HG02981 (cell line): ENCODE measurements at regions not wholly inside any gene's neighbourhood (a gene's known extent, or its start where the extent isn't known, plus 50 kb on each side); places are given as distances from the start of the nearest gene placed in this dataset.

Experiments
- ATAC-seq: cut with Tn5 transposase; IDR thresholded peaks from one replicate; pipeline ENCODE4 v1.9.1; 2021; ENCODE audit warnings: mild to moderate bottlenecking, moderate library complexity; ENCODE audit not compliant: unreplicated experiment

DNA sequence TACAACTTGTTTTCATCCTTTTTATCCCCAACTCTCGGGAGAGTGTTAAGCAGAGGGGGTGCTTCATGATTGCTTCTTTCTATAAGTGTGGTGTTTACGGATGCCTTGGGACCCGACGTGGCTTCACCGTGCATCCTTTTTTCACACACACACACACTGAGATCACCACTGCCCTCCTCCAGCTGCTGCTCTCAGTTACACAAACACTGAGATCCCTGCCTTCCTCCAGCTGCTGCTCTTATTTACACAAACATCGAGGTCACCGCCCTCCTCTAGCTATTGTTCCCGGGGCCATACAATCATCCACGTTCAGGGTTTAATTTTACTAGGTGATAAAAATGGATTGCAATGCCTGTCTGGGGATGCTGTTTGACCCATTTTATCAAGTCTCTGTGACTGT is 155.4 kb upstream of the FAM9B start:
- ATAC-seq: no peak

- no peak for ATAC-seq
Measured at GRCh38 chrX:9191392-9191791, 157.5 kb upstream of the FAM9B start.

DNA sequence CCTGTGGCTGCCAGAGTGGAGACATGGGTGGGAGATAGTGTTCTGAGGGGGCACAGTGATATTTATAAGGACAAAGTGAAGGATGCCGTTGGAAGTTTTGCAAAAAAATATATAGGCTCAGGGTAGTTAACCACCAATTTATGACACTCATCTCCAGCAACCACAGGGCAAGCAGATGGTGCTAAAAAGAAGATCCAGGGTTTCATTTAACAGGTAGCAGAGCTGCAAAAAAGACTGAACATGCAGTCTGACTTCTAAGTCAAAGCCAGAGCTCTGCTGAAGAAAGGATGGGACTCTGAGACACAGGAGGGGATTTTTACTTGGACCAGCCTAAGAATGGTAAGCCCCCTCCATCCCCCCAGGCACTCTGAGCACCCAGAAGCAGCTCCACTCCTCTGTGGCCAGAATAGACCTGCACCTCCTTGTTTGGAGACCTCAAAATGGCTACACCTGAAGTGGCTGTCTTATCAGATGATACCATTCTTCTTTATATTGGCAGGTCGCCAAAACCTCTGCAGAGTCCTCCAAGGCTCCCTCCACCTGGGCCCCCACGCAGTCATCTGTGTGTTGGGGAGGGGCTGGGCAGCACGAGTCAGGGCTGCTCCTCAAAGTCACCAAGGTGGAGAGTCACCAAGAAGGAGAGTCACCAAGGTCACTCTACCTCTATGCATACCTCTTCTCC is 161.4 kb upstream of the FAM9B start:
- no peak for ATAC-seq

- ATAC-seq: no peak
Measured at GRCh38 chrX:9196961-9197640, 163.2 kb upstream of the FAM9B start.

DNA sequence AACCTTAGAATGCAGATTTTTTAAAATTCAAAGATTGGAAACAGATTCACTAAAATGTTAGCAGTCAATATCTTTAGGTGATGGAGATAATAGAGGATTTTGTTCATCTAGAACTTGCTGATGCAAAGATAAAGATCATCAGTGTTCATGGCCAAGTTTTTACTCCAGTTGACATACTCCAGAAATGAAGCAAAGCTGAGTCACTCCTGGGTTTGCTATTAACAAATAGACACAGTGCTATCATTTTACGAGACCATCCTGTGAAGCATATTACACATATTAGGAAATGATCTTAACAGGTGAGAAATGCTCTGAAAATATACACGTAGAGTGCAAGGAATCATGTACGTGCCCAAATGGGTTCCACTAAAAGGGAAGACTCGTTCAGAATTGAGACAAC is 170.6 kb upstream of the FAM9B start:
- ATAC-seq: no peak

GRCh38 chrX:9205599-9206223 is 171.8 kb upstream of the FAM9B start:
- no peak for ATAC-seq

DNA sequence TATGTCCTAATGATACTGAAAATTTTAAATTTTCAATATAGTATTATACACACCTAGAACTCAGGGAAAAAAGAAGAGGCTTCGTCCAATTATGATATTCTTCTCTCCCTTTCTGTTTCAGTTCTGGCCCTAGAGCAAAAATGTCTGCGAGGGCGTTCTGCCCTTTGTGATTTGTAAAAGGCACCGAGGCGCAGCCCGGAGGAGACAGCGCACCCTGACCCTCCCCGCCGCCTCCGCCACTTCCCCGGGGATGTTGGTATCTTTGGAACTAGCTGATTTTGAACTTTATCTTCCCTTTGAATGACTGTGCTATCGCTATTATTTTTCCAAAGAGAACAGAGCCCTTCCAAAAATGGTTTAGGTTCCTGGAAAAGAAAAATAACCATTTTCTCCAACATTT is 173.2 kb upstream of the FAM9B start:
- no peak for ATAC-seq

DNA sequence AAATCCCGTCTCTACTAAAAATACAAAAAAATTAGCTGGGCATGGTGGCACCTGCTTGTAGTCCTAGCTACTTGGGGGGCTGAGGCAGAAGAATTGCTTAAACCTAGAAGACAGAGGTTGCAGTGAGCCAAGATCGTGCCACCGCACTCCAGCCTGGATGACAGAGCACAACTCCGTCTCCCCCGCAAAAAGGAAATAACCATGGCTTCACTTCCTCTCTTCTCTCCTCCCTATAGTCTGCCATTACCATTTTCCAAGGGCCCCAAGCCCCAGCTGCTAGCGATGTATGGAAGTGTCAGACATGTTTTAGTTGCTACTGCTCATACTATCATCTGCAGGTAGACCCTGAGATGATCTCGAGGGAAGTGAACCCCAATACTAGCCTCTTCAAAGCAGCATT is 177.3 kb upstream of the FAM9B start:
- no peak for ATAC-seq

- ATAC-seq: no peak
Measured at GRCh38 chrX:9221781-9222180, 187.9 kb upstream of the FAM9B start.

DNA sequence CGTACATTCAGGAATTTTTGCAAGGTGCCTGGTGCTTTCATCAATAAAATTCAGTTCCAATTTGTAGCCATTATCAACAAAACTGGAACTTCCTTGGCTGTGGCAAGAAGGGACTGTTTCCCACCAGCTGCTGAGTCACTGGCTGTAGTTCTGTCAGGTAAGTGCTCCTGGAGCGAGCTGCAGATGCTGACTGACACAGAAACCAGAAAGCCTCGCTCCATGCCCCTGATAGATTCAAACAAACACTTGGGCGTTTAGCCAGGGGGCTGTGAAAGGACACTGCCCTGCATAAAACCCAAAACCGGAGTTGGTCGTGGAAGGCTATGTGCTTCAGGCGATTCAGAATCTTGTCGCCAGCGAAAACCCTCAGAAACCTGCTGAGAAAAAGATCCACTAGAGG is 188.4 kb upstream of the FAM9B start:
- ATAC-seq: no peak

DNA sequence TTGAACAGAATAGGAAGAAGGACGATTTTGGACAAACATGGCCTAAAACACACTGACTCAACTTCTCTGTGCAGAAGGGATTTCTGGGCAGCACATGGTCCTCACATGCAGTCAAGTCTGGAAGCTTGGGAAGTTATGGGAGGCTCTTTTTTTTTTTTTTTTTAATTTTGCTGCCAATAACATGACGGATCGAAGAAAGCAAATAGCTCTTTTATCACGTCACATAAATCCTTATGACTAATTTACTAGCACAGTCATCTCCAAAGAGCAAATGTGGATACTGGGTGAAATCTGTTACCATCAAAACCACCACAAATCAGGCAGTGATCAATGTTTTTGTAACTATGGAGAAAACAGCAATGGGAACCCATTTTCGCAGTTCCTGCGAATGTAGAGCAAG is 193.3 kb upstream of the FAM9B start:
- no peak for ATAC-seq

- no peak for ATAC-seq
Measured at GRCh38 chrX:9231491-9231890, 197.6 kb upstream of the FAM9B start.

GRCh38 chrX:9233141-9233540 is 199.2 kb upstream of the FAM9B start:
- no peak for ATAC-seq

DNA sequence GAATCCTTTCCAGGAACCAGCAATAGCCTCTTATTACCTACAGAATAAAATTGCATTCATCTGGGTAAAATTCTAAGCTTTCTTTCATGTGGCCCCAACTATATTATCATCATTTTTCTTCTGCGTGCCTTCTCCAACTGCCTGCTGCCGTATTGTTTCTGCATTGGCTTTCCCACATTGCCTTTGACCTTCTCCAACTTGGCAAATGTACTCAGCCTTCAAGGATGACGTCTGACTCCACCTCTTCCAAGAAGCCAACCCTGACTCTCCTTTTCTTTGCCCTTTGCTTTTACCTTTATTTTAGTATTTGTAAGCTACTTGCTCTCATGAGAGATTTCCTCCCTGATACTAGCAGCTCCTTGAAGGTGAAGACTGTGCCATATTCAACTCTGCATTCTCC is 200.4 kb upstream of the FAM9B start:
- no peak for ATAC-seq

- ATAC-seq: no peak
Measured at GRCh38 chrX:9235722-9236121, 201.8 kb upstream of the FAM9B start.

DNA sequence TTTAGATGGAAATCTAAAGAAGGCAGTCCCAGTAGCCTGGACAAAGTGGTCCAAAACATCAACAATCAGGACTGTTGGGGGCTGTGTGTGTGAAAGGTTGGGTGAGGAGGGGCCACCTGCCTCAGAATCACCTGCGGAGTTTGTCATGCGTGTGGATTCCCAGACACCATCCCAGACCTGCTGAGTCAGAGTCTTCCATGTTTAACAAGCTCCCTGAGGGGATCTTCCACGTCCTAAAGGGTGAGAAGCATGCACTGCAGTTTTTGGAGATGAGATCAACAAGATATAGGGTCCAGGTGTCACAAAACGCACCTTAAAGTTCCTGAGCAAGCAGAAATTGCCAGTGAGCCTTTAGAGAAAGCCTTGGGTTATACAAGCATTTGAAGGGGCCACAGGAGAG is 207.0 kb upstream of the FAM9B start:
- no peak for ATAC-seq

DNA sequence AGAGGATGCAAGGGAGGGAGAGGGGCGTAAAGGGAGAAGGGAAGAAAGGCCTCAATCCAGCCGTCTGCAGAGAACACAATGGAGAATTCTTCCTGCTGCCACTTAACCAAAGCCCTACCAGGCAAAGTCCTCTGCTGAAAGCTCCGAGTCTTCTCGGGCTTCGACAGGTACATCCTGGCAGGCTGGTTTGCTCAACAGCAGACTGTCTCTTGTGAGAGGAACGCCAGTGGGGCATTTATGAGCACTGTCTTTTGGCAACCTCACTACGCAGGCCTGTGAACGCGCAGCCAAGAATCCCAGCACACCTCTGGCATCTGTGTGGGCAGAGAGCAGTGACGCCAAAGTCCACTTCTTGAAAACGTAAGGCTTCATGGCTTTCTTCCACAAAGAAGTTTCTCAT is 207.5 kb upstream of the FAM9B start:
- ATAC-seq: no peak

DNA sequence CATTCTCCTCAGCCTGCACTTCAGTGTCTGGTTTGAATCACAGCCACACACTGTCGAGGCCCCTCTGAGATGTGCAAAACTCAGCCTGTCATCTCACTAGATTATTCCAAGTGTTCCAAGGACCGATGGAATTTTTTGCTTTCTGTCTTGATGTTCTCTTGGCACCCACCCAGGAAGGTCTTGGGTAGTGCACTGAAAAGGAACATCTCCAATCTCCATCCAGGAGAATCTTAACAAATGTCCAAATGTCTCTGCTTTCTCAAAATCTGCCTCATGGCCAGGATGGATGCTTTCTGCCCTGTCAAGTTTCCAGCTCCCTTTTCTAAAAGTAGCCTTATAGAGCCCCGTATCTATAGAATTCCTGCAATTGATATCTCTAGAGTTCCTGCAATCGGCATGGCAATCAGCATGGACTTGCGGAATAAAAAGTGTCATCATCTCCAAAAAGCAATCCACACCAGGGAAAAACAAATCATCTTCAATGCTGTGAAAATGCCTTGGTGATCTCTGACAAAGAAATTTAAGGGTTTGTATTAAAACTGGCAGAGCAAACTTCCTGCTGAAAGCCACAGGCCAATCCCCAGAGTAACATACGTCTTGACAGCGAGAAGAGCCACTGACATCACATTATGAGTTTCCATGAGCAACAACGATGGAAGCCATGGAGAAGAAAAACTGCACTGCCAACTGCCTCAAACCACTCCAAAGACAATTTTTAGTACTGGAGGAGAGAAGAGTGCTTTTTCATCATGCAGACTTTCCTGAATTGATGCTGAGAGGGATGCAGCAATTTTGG is 215.3 kb upstream of the FAM9B start:
- ATAC-seq: no peak

DNA sequence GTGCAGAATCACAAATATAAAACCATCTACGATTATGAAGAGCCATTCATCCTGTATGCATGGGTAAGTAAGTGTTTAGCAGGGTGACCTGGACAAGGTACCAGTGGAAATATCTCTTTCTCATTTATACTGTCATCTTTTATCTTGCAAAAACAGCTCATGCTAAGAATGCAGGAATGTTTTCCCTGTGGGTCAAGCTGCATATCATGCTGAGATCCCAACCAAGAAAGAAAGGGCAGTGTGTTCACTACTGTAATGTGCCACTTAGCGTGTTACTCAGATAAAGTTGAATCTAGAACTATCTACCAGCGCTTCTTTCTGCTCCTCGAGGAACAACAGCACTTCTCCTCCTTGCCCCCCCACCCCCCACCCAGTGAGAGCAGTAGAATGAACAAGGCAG is 212.7 kb upstream of the TBL1X start:
- ATAC-seq: no peak

DNA sequence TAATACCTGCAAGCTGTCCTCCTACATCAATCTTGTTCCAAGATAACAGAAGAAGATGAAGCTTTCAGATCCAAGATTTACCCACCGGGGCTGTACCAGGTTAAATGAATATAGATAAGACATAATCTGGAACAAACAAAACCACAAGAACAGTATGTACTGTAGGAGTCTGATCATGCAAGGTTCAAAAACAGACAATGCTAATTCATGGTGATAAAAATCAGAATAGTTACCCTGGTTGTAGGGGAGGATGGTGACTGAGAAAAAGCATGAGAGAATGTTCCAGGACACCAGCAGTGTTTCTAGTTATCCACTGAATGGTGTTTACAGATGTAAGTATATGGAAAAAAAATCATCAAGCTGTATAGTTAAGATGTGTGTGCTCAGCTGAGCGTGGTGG is 211.6 kb upstream of the TBL1X start:
- no peak for ATAC-seq

DNA sequence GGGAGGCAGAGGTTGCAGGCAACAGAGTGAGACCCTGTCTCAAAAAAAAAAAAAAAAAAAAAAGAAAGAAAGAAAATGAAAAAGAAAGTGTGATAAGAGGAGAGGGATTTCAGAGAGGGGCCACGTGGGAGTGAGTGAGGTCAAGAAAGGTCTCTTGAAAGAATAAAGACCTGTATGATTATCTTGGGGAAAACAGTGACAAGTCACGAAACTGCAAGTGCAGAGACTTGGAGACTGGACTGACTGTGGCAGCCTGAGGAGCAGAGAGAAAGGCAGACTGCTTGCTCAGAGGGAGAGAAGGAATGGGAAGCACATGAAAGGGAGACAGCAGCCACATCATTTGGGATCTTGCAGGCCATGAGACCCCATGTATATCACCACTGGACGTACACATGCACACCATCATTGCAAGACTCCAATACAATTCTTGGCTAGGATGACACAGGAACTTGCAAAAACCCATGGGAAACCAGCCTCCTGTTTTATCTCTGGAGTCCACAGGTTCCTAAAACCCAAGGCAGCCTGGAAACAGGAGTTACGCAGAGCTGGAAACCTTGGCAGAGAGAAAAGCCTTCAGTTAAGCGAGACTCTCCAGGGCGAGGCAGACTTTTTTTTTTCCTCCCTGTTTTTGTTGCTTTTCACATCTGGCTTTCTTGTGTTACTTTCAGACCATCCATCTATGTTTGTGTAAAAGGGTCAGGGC is 207.0 kb upstream of the TBL1X start:
- no peak for ATAC-seq
